ENCODE measurements at regions not wholly inside any gene's neighbourhood (a gene's known extent, or its start where the extent isn't known, plus 50 kb on each side); places are given as distances from the start of the nearest gene placed in this dataset.

- in situ Hi-C loops (cut with MboI; ENCODE audit: low pct_unique_long_range_greater_than_20kb, low sequenced_read_pairs) = no loop called here
- DNase-seq = no peak
Measured at GRCh38 chr2:144067506-144067905, 452.4 kb downstream of the ZEB2 start.

- in situ Hi-C loops (cut with MboI; ENCODE audit: low pct_unique_long_range_greater_than_20kb, low sequenced_read_pairs) = no loop called here
- no peak for DNase-seq
Measured at GRCh38 chr2:144063602-144064001, 456.3 kb downstream of the ZEB2 start.

GRCh38 chr2:144054911-144055310, 465.0 kb downstream of the ZEB2 start:
- in situ Hi-C loops (cut with MboI; ENCODE audit: low pct_unique_long_range_greater_than_20kb, low sequenced_read_pairs) = no loop called here
- DNase-seq = no peak

- DNase-seq = no peak
- in situ Hi-C loops (cut with MboI; ENCODE audit: low pct_unique_long_range_greater_than_20kb, low sequenced_read_pairs) = no loop called here
Measured at GRCh38 chr2:144052083-144052482, 467.8 kb downstream of the ZEB2 start.

DNA sequence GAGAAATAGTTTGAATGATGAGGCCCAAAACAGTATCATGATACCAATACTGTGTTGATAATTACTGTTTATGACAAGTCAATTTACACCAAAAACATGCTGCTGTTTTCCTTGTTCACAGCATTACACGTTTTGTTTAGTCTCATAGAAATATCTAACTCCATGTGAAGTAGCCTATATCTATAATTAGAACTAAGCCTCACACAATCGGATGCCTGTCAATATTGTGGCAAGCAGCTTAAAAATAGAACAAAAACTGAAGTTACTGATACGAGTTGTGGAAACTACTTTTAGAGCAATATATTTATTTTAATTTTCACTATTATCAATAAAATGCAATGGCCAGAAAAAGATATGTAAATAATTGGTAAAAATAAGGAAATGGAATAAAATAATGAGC, 470.8 kb downstream of the ZEB2 start:
- in situ Hi-C loops (cut with MboI; ENCODE audit: low pct_unique_long_range_greater_than_20kb, low sequenced_read_pairs) = no loop called here
- no peak for DNase-seq

- in situ Hi-C loops (cut with MboI; ENCODE audit: low pct_unique_long_range_greater_than_20kb, low sequenced_read_pairs) = no loop called here
- no peak for DNase-seq
Measured at GRCh38 chr2:144048631-144049060, 471.3 kb downstream of the ZEB2 start.

- in situ Hi-C loops (cut with MboI; ENCODE audit: low pct_unique_long_range_greater_than_20kb, low sequenced_read_pairs) = no loop called here
- no peak for DNase-seq
Measured at GRCh38 chr2:144042751-144043150, 477.2 kb downstream of the ZEB2 start.

- in situ Hi-C loops (cut with MboI; ENCODE audit: low pct_unique_long_range_greater_than_20kb, low sequenced_read_pairs) = no loop called here
- DNase-seq = no peak
Measured at GRCh38 chr2:144041612-144042011, 478.3 kb downstream of the ZEB2 start.

DNA sequence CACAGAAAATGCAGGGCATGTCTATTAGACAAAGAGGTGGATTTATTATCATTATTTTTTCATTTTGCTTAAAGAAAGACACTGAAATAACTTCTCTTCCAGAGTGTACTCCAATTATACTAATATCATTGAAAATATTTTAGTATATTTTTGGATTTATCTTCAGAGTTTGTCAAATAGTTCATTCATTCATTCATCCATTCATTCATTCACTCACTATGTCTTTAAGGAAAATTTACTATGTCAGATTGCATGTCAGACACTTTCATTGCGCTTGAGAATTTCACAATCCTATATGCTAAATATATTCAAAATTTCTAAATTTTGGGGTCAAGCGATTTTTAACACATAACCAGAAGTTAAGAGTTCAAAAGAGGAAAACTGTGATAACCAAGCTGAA, 479.1 kb downstream of the ZEB2 start:
- DNase-seq = no peak
- in situ Hi-C loops (cut with MboI; ENCODE audit: low pct_unique_long_range_greater_than_20kb, low sequenced_read_pairs) = no loop called here

GRCh38 chr2:144032566-144032965, 487.4 kb downstream of the ZEB2 start:
- no peak for DNase-seq
- in situ Hi-C loops (cut with MboI; ENCODE audit: low pct_unique_long_range_greater_than_20kb, low sequenced_read_pairs) = no loop called here

- in situ Hi-C loops (cut with MboI; ENCODE audit: low pct_unique_long_range_greater_than_20kb, low sequenced_read_pairs) = no loop called here
Measured at GRCh38 chr2:144030791-144031190, 489.1 kb downstream of the ZEB2 start.

GRCh38 chr2:144027593-144027992, 492.3 kb downstream of the ZEB2 start:
- in situ Hi-C loops (cut with MboI; ENCODE audit: low pct_unique_long_range_greater_than_20kb, low sequenced_read_pairs) = no loop called here
- DNase-seq = no peak

More at GRCh38 chr2:144030791-144031190, 489.1 kb downstream of the ZEB2 start:
- no peak for DNase-seq

GRCh38 chr2:144026753-144027152, 493.2 kb downstream of the ZEB2 start:
- DNase-seq = no peak
- in situ Hi-C loops (cut with MboI; ENCODE audit: low pct_unique_long_range_greater_than_20kb, low sequenced_read_pairs) = no loop called here

GRCh38 chr2:144020047-144020446, 499.9 kb downstream of the ZEB2 start:
- in situ Hi-C loops (cut with MboI; ENCODE audit: low pct_unique_long_range_greater_than_20kb, low sequenced_read_pairs) = no loop called here
- no peak for DNase-seq

GRCh38 chr2:144015655-144016245, 504.2 kb downstream of the ZEB2 start:
- in situ Hi-C loops (cut with MboI; ENCODE audit: low pct_unique_long_range_greater_than_20kb, low sequenced_read_pairs) = no loop called here
- no peak for DNase-seq

- DNase-seq = no peak
- in situ Hi-C loops (cut with MboI; ENCODE audit: low pct_unique_long_range_greater_than_20kb, low sequenced_read_pairs) = no loop called here
Measured at GRCh38 chr2:144015036-144015435, 504.9 kb downstream of the ZEB2 start.

DNA sequence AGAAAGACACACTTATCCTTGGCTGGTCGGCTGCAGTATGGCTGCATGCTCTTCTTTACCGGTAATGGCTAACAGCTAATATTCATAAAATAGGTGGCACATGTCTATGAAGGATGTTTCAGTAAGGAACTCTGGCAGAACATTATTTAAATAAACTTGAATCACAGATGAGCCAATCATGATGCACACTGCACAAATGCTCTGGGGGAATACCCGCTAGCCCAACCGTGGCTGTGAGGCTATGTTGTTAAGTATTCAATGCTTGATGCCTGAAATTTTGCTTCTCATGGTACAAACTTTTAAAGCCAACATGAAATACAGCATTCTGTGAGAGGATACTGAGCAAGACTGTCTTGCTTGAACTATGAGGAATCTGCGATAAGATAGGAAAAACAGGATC, 505.8 kb downstream of the ZEB2 start:
- in situ Hi-C loops (cut with MboI; ENCODE audit: low pct_unique_long_range_greater_than_20kb, low sequenced_read_pairs) = no loop called here
- no peak for DNase-seq

DNA sequence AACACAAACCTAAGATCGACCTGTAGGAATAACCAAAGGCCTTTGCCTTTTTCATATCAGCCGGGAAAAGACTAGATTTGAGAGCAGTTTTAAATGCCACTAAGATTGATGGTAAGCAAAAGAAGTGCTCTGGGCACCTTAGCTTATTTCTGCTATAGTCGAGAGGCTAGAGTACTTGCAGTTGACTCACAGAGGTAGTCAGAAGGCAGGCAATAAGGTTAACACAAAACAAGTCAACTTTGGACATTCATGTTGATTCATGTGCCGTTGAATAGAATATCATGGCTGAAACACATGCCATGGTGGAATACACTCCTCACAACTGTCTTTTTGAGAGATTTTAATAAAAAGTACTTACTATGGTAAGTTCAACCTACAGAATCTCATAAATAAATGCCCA, 507.6 kb downstream of the ZEB2 start:
- in situ Hi-C loops (cut with MboI; ENCODE audit: low pct_unique_long_range_greater_than_20kb, low sequenced_read_pairs) = no loop called here
- no peak for DNase-seq

GRCh38 chr2:144011553-144011952, 508.4 kb downstream of the ZEB2 start:
- DNase-seq = no peak
- in situ Hi-C loops (cut with MboI; ENCODE audit: low pct_unique_long_range_greater_than_20kb, low sequenced_read_pairs) = no loop called here

GRCh38 chr2:144011098-144011497, 508.8 kb downstream of the ZEB2 start:
- no peak for DNase-seq
- in situ Hi-C loops (cut with MboI; ENCODE audit: low pct_unique_long_range_greater_than_20kb, low sequenced_read_pairs) = no loop called here

GRCh38 chr2:144010096-144010836, 509.7 kb downstream of the ZEB2 start:
- in situ Hi-C loops (cut with MboI; ENCODE audit: low pct_unique_long_range_greater_than_20kb, low sequenced_read_pairs) = no loop called here
- no peak for DNase-seq

Data from KBM-7 (cell line).